ENCODE measurements at regions not wholly inside any gene's neighbourhood (a gene's known extent, or its start where the extent isn't known, plus 50 kb on each side); places are given as distances from the start of the nearest gene placed in this dataset.

DNA sequence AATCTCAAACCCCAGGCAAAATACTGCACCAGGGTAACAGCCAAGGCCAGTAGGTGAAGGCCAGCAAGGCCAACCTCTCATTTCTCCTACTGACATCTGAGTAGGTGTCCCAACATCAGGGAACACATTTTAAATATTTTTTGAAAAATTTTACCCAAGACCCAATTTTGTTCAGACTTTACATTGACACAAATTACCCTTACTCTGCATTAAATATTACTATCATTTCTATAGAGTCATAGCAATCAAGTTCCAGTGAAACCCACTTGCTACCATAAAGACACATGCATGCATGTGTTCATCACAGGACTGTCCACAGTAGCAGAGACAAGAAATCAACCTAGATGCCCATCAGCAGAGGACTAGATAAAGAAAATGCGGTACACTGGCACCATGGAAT is 99.9 kb downstream of the NRN1 start:
- no peaks in the 10 kb centered on the region for H3K27me3 ChIP-seq (ENCODE audit: control insufficient read depth, insufficient read depth, low read length)
- intact Hi-C loops (cut with DNase I) = no loop called here
- H3K4me3 ChIP-seq (ENCODE audit: low read length in 3 of 3) = no peak overlapping the region
- no peak overlapping the region for H3K27ac ChIP-seq (ENCODE audit: low read depth in 2 of 2, low read length in 2 of 2)
- no peaks in the 10 kb centered on the region for H3K4me1 ChIP-seq (ENCODE audit: control insufficient read depth in 2 of 3, insufficient read depth in 2 of 3, low read depth in 1 of 3, low read length in 3 of 3)
- no peaks in the 10 kb centered on the region for H3K9me3 ChIP-seq (ENCODE audit: control insufficient read depth in 2 of 3, insufficient read depth in 1 of 3, low read length in 3 of 3)
- DNase-seq (no peak), FAIRE-seq (no peak)
- H3K36me3 ChIP-seq (ENCODE audit: control insufficient read depth in 2 of 3, insufficient read depth in 3 of 3, low read length in 3 of 3) = no peaks in the 10 kb centered on the region
- TF ChIP-seq, protein P1, sequence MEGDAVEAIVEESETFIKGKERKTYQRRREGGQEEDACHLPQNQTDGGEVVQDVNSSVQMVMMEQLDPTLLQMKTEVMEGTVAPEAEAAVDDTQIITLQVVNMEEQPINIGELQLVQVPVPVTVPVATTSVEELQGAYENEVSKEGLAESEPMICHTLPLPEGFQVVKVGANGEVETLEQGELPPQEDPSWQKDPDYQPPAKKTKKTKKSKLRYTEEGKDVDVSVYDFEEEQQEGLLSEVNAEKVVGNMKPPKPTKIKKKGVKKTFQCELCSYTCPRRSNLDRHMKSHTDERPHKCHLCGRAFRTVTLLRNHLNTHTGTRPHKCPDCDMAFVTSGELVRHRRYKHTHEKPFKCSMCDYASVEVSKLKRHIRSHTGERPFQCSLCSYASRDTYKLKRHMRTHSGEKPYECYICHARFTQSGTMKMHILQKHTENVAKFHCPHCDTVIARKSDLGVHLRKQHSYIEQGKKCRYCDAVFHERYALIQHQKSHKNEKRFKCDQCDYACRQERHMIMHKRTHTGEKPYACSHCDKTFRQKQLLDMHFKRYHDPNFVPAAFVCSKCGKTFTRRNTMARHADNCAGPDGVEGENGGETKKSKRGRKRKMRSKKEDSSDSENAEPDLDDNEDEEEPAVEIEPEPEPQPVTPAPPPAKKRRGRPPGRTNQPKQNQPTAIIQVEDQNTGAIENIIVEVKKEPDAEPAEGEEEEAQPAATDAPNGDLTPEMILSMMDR (IDR thresholded peaks at IDR 0.05; ENCODE audit: borderline replicate concordance, extremely low read depth, insufficient read depth) = no peak
- no peak overlapping the region for H3K9ac ChIP-seq (ENCODE audit: low read length in 3 of 3)

DNA sequence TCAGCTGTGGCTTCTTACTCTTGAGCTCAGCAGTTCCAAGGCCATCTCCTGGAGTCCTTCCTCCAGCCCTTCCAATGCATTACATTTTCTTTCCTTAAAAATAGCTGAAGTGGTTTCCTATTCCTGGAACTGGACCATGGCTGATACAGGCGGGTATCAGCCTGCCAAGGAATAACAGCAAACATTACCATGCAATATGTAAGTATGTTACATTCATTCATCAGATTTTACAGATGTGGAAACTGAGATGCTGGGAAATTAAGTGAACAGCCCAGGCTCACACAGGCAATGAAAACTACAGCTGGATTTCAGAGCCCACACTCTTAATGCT is 100.4 kb downstream of the NRN1 start:
- Histone ChIP-seq H3K9ac (ENCODE audit: low read length in 3 of 3) (no peak overlapping the region), H3K4me3 (ENCODE audit: low read length in 3 of 3) (no peak overlapping the region), H3K27ac (ENCODE audit: low read depth in 2 of 2, low read length in 2 of 2) (no peak overlapping the region), H3K27me3 (ENCODE audit: control insufficient read depth, insufficient read depth, low read length) (no peaks in the 10 kb centered on the region), H3K36me3 (ENCODE audit: control insufficient read depth in 2 of 3, insufficient read depth in 3 of 3, low read length in 3 of 3) (no peaks in the 10 kb centered on the region), H3K4me1 (ENCODE audit: control insufficient read depth in 2 of 3, insufficient read depth in 2 of 3, low read depth in 1 of 3, low read length in 3 of 3) (no peaks in the 10 kb centered on the region), H3K9me3 (ENCODE audit: control insufficient read depth in 2 of 3, insufficient read depth in 1 of 3, low read length in 3 of 3) (no peaks in the 10 kb centered on the region)
- FAIRE-seq (no peak), DNase-seq (no peak)
- intact Hi-C loops (cut with DNase I) = no loop called here
- TF ChIP-seq, protein P1 (IDR thresholded peaks at IDR 0.05; ENCODE audit: borderline replicate concordance, extremely low read depth, insufficient read depth) = no peak

DNA sequence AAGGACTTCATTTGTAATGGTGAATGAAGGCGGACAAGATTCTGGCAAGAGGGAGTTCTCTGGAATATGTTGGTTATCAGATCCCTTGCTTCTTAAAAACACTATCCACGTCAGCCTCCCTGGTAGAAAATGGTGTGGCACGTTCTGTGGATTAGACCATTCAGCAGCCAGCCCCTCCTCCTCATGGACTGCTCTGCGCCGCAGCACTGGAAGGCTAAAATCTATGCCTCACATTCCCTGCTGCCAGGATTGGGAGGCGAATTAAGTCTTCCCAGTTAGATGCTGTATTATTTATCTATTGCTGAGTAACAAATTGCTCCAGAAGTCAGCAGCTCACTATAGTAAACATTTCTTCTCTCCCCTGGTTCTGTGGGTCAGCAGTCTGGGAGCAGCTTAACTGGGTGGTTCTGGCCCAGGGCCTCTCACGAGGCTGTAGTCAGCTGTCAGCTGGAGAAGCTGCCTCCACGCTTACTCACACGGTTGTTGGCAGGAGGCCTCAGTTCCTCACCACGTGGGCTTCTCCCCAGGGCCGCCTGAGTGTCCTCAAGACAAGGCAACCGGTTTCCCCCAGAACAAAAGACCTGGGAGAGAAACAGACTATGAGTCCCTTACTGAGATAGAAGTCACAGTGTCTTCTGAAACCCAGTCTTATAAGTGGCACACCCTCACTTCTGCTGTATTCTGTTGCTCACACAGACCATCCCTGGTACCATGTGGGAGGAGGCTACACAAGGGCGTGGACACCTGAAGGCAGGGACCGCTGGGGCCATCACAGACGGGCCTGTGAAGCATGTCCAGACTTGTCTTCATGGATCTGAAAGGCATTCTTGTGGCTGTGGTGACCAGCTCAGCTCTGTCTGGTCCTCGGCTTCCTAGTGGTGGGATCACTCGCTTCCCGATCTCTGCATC is 101.0 kb downstream of the NRN1 start:
- no peaks in the 10 kb centered on the region for H3K36me3 ChIP-seq (ENCODE audit: control insufficient read depth in 2 of 3, insufficient read depth in 3 of 3, low read length in 3 of 3)
- FAIRE-seq (no peak), DNase-seq (peak in 1 of 5 donors; percentile 75)
- H3K27ac ChIP-seq (ENCODE audit: low read depth in 2 of 2, low read length in 2 of 2) = no peak overlapping the region
- H3K27me3 ChIP-seq (ENCODE audit: control insufficient read depth, insufficient read depth, low read length) = no peaks in the 10 kb centered on the region
- intact Hi-C loops (cut with DNase I) = no loop called here
- no peaks in the 10 kb centered on the region for H3K4me1 ChIP-seq (ENCODE audit: control insufficient read depth in 2 of 3, insufficient read depth in 2 of 3, low read depth in 1 of 3, low read length in 3 of 3)
- no peaks in the 10 kb centered on the region for H3K9me3 ChIP-seq (ENCODE audit: control insufficient read depth in 2 of 3, insufficient read depth in 1 of 3, low read length in 3 of 3)
- no peak overlapping the region for H3K9ac ChIP-seq (ENCODE audit: low read length in 3 of 3)
- TF ChIP-seq, protein P1 (IDR thresholded peaks at IDR 0.05; ENCODE audit: borderline replicate concordance, extremely low read depth, insufficient read depth) = no peak
- H3K4me3 ChIP-seq (ENCODE audit: low read length in 3 of 3) = no peak overlapping the region

All from kidney (tissue), 13 donors.